IMR-90 (cell line): ENCODE measurements at regions not wholly inside any gene's neighbourhood (a gene's known extent, or its start where the extent isn't known, plus 50 kb on each side); places are given as distances from the start of the nearest gene placed in this dataset.

Source experiments
- BHLHE40 ChIP-seq: fragments of 150-350 bp; IDR thresholded peaks from 2 replicates; pipeline ENCODE4 v1.6.1; 2016; ENCODE audit warnings: mild to moderate bottlenecking, low read depth, low read length
- CEBPB ChIP-seq: IDR thresholded peaks from 2 replicates; pipeline ENCODE4 v1.6.1; 2012; ENCODE audit warnings: low read depth, low read length, improper control_type of control experiment
- CTCF ChIP-seq: conservative IDR thresholded peaks from 2 replicates; pipeline ENCODE4 v1.5.1; 2012; ENCODE audit warnings: mild to moderate bottlenecking, low read depth, low read length, improper control_type of control experiment
- FOS ChIP-seq: fragments of 150-350 bp; IDR thresholded peaks from 2 replicates; pipeline ENCODE4 v1.6.1; 2016; ENCODE audit warnings: low read depth, low read length
- MAFK ChIP-seq: IDR thresholded peaks from 2 replicates; pipeline ENCODE4 v1.6.1; 2012; ENCODE audit warnings: low read depth, low read length, improper control_type of control experiment
- POLR2A ChIP-seq: IDR thresholded peaks from 2 replicates; pipeline ENCODE4 v1.6.1; 2012; ENCODE audit warnings: mild to moderate bottlenecking, low read depth, low read length
- RAD21 ChIP-seq: IDR thresholded peaks from 2 replicates; pipeline ENCODE4 v1.6.1; 2012; ENCODE audit warnings: low read length, improper control_type of control experiment
- RFX5 ChIP-seq: IDR thresholded peaks from 2 replicates; pipeline ENCODE4 v1.8.0; 2012; ENCODE audit warnings: low read depth, mild to moderate bottlenecking, low read length, moderate library complexity
- TF ChIP-seq, protein P1 (sequence below): fragments of 150-350 bp; IDR thresholded peaks from 2 replicates; pipeline ENCODE4 v1.6.1; 2017; ENCODE audit warnings: mild to moderate bottlenecking, antibody characterized with exemption, low read length, low read depth

- TF ChIP-seq CTCF (no peak), POLR2A (no peak), CEBPB (no peak), MAFK (no peak), RAD21 (no peak), BHLHE40 (no peak), RFX5 (no peak), FOS (no peak)
- TF ChIP-seq, protein P1, sequence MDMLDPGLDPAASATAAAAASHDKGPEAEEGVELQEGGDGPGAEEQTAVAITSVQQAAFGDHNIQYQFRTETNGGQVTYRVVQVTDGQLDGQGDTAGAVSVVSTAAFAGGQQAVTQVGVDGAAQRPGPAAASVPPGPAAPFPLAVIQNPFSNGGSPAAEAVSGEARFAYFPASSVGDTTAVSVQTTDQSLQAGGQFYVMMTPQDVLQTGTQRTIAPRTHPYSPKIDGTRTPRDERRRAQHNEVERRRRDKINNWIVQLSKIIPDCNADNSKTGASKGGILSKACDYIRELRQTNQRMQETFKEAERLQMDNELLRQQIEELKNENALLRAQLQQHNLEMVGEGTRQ, result no peak
These were observed 242.5 kb downstream of the SH3BP4 start for GRCh38 chr2:235194351-235194750.
